HCT116 (cell line): ENCODE measurements at regions not wholly inside any gene's neighbourhood (a gene's known extent, or its start where the extent isn't known, plus 50 kb on each side); places are given as distances from the start of the nearest gene placed in this dataset.

Experiments used
- ATAC-seq: fragments of 200-7000 bp; cut with Tn5 transposase; 2 replicates; pipeline ENCODE4 v1.9.1; 2020; ENCODE audit warnings: mild to moderate bottlenecking, moderate library complexity
- BruUV-seq: library from RNA; stranded (reverse); fragments of 400-500 nt; replicated peaks from 2 replicates; lab custom pipeline; 2021; lab: Mats Ljungman, UMichigan
- CTCF ChIA-PET: fragments of 300-600 bp; sonication (Branson Sonifier 250); formaldehyde crosslinking; loops from one replicate; lab custom pipeline; 2021; ENCODE audit warnings: antibody characterized with exemption; lab: Charles Lee
- POLR2A ChIA-PET: fragments of 300-600, 350-600 bp; sonication (Branson Sonifier 250); formaldehyde crosslinking; loops from one replicate; lab custom pipeline; 2021; ENCODE audit warnings: antibody characterized with exemption; lab: Charles Lee
- RAD21 ChIA-PET, 2 experiments: fragments of 300-600 bp; sonication (Branson Sonifier 250); formaldehyde crosslinking; loops; one replicate each; lab custom pipeline; 2023; ENCODE audit warnings: low total read pairs in 2 of 2; ENCODE audit not compliant: uncharacterized antibody in 2 of 2, unreplicated experiment in 2 of 2, low non-redundant PET in 1 of 2; lab: Charles Lee
- DNase-seq: peaks from one replicate; pipeline ENCODE4 v3.0.0-alpha.2; 2010; ENCODE audit warnings: low read depth, low spot score
- H2AFZ ChIP-seq: fragments of 200-600 bp; shearing (Covaris generic), sonication (generic); 2 replicates; pipeline ENCODE4 v1.6.1; 2017; ENCODE audit warnings: low read depth, mixed run types, mixed read lengths, antibody characterized with exemption, low read length; ENCODE audit not compliant: poor library complexity, severe bottlenecking
- H3K27ac ChIP-seq: 2 replicates; pipeline ENCODE4 v1.5.1; 2012; ENCODE audit warnings: low read depth, low read length
- H3K27me3 ChIP-seq: fragments of 200-600 bp; sonication (generic); 2 replicates; pipeline ENCODE4 v1.6.1; 2016; ENCODE audit warnings: mixed run types, low read length, mixed read lengths; ENCODE audit not compliant: insufficient read depth
- H3K36me3 ChIP-seq, 2 experiments: fragments of 200-500 bp in 1 of 2; fragments of 200-600 bp in 1 of 2; sonication (Bioruptor generic) in 1 of 2; sonication (generic) in 1 of 2; 2 replicates each; pipeline versions ENCODE4 v1.5.1 to v1.6.1; 2014 to 2016; ENCODE audit warnings: low read length in 2 of 2, inconsistent platforms in 1 of 2, mixed read lengths in 1 of 2, mixed run types in 1 of 2; ENCODE audit not compliant: insufficient read depth in 2 of 2, control insufficient read depth in 1 of 2
- H3K4me1 ChIP-seq, 2 experiments: fragments of 200-600 bp in 1 of 2; sonication (generic) in 1 of 2; 2 replicates each; pipeline versions ENCODE4 v1.5.1 to v1.6.1; 2012 to 2017; ENCODE audit warnings: low read length in 2 of 2, inconsistent platforms in 1 of 2, mild to moderate bottlenecking in 1 of 2, mixed read lengths in 1 of 2, mixed run types in 1 of 2, moderate library complexity in 1 of 2; ENCODE audit not compliant: insufficient read depth in 2 of 2, control insufficient read depth in 1 of 2
- H3K4me2 ChIP-seq: fragments of 200-600 bp; sonication (generic); 2 replicates; pipeline ENCODE4 v1.6.1; 2017; ENCODE audit warnings: mixed run types, low read length, mixed read lengths
- H3K4me3 ChIP-seq, 2 experiments: fragments of 200-600 bp in 1 of 2; sonication (generic) in 1 of 2; replicated peaks in 1 of 2; 2 replicates each; pipeline ENCODE4 v1.5.1; 2011 to 2016; ENCODE audit warnings: low read length in 2 of 2, control low read depth in 1 of 2, low read depth in 1 of 2, mild to moderate bottlenecking in 1 of 2, mixed read lengths in 1 of 2, mixed run types in 1 of 2
- H3K79me2 ChIP-seq: fragments of 200-600 bp; sonication (generic); 2 replicates; pipeline ENCODE4 v1.6.1; 2017; ENCODE audit warnings: mild to moderate bottlenecking, mixed run types, low read length, moderate library complexity, mixed read lengths; ENCODE audit not compliant: insufficient read depth
- H3K9ac ChIP-seq: fragments of 200-600 bp; sonication (generic); 2 replicates; pipeline ENCODE4 v1.6.1; 2016; ENCODE audit warnings: low read length, mixed read lengths
- H3K9me2 ChIP-seq: fragments of 200-600 bp; sonication (generic), shearing (Covaris generic); 2 replicates; pipeline ENCODE4 v1.6.1; 2017; ENCODE audit warnings: mixed run types, mild to moderate bottlenecking, moderate library complexity; ENCODE audit not compliant: insufficient read depth
- H3K9me3 ChIP-seq, 2 experiments: fragments of 200-500 bp in 1 of 2; fragments of 200-600 bp in 1 of 2; sonication (Bioruptor generic) in 1 of 2; sonication (generic) in 1 of 2; 2 replicates each; pipeline ENCODE4 v1.6.1; 2014 to 2017; ENCODE audit warnings: low read length in 2 of 2, mixed read lengths in 2 of 2, inconsistent platforms in 1 of 2, low read depth in 1 of 2, mild to moderate bottlenecking in 1 of 2, mixed run types in 1 of 2, moderate library complexity in 1 of 2; ENCODE audit not compliant: control insufficient read depth in 1 of 2, insufficient read depth in 1 of 2
- H4K20me1 ChIP-seq: fragments of 200-600 bp; sonication (generic), shearing (Covaris generic); 2 replicates; pipeline ENCODE4 v1.6.1; 2017; ENCODE audit warnings: mixed run types, mild to moderate bottlenecking, moderate library complexity; ENCODE audit not compliant: insufficient read depth
- ATF3 ChIP-seq: IDR thresholded peaks from 2 replicates; pipeline ENCODE4 v1.6.1; 2012
- CBX3 ChIP-seq: IDR thresholded peaks from 2 replicates; pipeline ENCODE4 v1.6.1; 2012; ENCODE audit warnings: low read depth
- CEBPB ChIP-seq: IDR thresholded peaks from 2 replicates; pipeline ENCODE4 v1.6.1; 2012; ENCODE audit warnings: low read depth
- EGR1 ChIP-seq: IDR thresholded peaks from 2 replicates; pipeline ENCODE4 v1.6.1; 2012; ENCODE audit warnings: low read depth
- ELF1 ChIP-seq: IDR thresholded peaks from 2 replicates; pipeline ENCODE4 v1.6.1; 2012; ENCODE audit warnings: low read depth, borderline replicate concordance
- EZH2 ChIP-seq: fragments of 200-600 bp; sonication (generic); IDR thresholded peaks from 2 replicates; pipeline ENCODE4 v1.6.1; 2017; ENCODE audit warnings: antibody characterized with exemption, mixed run types
- EZH2phosphoT487 ChIP-seq: fragments of 200-600 bp; IDR thresholded peaks from 2 replicates; pipeline ENCODE4 v1.6.1; 2018; ENCODE audit warnings: antibody characterized with exemption, borderline replicate concordance
- FOSL1 ChIP-seq: IDR thresholded peaks from 2 replicates; pipeline ENCODE4 v1.6.1; 2012; ENCODE audit warnings: low read depth
- JUND ChIP-seq: IDR thresholded peaks from 2 replicates; pipeline ENCODE4 v1.6.1; 2012
- MAX ChIP-seq: IDR thresholded peaks from 2 replicates; pipeline ENCODE4 v1.6.1; 2012
- POLR2A ChIP-seq: IDR thresholded peaks from 2 replicates; pipeline ENCODE4 v1.7.0; 2011; ENCODE audit warnings: borderline replicate concordance; ENCODE audit not compliant: insufficient read depth, insufficient read length; ENCODE audit errors: extremely low read depth
- POLR2AphosphoS5 ChIP-seq: IDR thresholded peaks from 2 replicates; pipeline ENCODE4 v1.6.1; 2011; ENCODE audit warnings: mild to moderate bottlenecking, low read depth, low read length, moderate library complexity
- RAD21 ChIP-seq: IDR thresholded peaks from 2 replicates; pipeline ENCODE4 v1.6.1; 2012; ENCODE audit warnings: low read depth, mild to moderate bottlenecking
- REST ChIP-seq: IDR thresholded peaks from 2 replicates; pipeline ENCODE4 v1.6.1; 2012; ENCODE audit warnings: low read depth
- SIN3A ChIP-seq: IDR thresholded peaks from 2 replicates; pipeline ENCODE4 v1.6.1; 2012; ENCODE audit warnings: low read depth
- SP1 ChIP-seq: IDR thresholded peaks from 2 replicates; pipeline ENCODE4 v1.6.1; 2012; ENCODE audit warnings: low read depth
- SRF ChIP-seq: IDR thresholded peaks from 2 replicates; pipeline ENCODE4 v1.6.1; 2012; ENCODE audit warnings: low read depth
- TCF7L2 ChIP-seq: IDR thresholded peaks from 2 replicates; pipeline ENCODE4 v1.7.0; 2011; ENCODE audit warnings: borderline replicate concordance, inconsistent platforms; ENCODE audit not compliant: insufficient read depth, insufficient read length; ENCODE audit errors: extremely low read depth
- YY1 ChIP-seq: IDR thresholded peaks from 2 replicates; pipeline ENCODE4 v1.6.1; 2011; ENCODE audit warnings: low read length, low read depth, moderate library complexity, mild to moderate bottlenecking; ENCODE audit not compliant: insufficient replicate concordance; ENCODE audit errors: extremely low read depth
- ZBTB33 ChIP-seq: IDR thresholded peaks from 2 replicates; pipeline ENCODE4 v1.6.1; 2011; ENCODE audit warnings: mild to moderate bottlenecking, low read length, moderate library complexity; ENCODE audit not compliant: insufficient replicate concordance; ENCODE audit errors: extremely low read depth
- ZFX ChIP-seq: fragments of 450-650 bp; IDR thresholded peaks from 2 replicates; pipeline ENCODE4 v1.6.1; 2017
- ZNF274 ChIP-seq: fragments of 200-500 bp; sonication (Bioruptor generic); IDR thresholded peaks from 2 replicates; pipeline ENCODE4 v1.6.1; 2014; ENCODE audit warnings: mild to moderate bottlenecking, low read depth, low read length, inconsistent platforms
- intact Hi-C: fragments of 100-400 bp; cut with micrococcal nuclease; formaldehyde crosslinking; loops from 2 replicates; pipeline ENCODE4 v1.10.0; 2022

GRCh38 chr18:3367491-3368091, 82.4 kb upstream of the TGIF1 start (continued):
- TF ChIP-seq JUND = no peak

- no peaks in the 10 kb centered on the region for H3K79me2 ChIP-seq
- no peaks in the 10 kb centered on the region for H4K20me1 ChIP-seq
- H3K4me1 ChIP-seq = peaks cover 7 to 15% of the 10 kb centered on the region in 2 experiments; a peak in 3 of 4 replicates
- ChIA-PET POLR2A (no interaction called here), RAD21 (no interaction called here), CTCF (no interaction called here)
- DNase-seq = no peak
- no peak for ATAC-seq
- no TSS peak for BruUV-seq
- no peaks in the 10 kb centered on the region for H3K36me3 ChIP-seq
- H3K9me2 ChIP-seq = no peaks in the 10 kb centered on the region
- H2AFZ ChIP-seq = no peak overlapping the region
- no peaks in the 10 kb centered on the region for H3K27me3 ChIP-seq
- no peaks in the 10 kb centered on the region for H3K9me3 ChIP-seq
- H3K27ac ChIP-seq = peak overlapping the region; percentile 71; the same call in 1 of the 2 replicates
- H3K9ac ChIP-seq = no peak overlapping the region
- H3K4me2 ChIP-seq = peak overlapping the region; percentile 26
- no peak overlapping the region for H3K4me3 ChIP-seq
- intact Hi-C loops = no loop called here
- TF ChIP-seq EZH2phosphoT487 (no peak), CEBPB (no peak), RAD21 (no peak), MAX (no peak; the same call in 1 of the 2 replicates), SIN3A (no peak), CBX3 (0 out of 2 replicates have a peak, but pooled peaks have one; percentile 30), TCF7L2 (peak; percentile 56), REST (no peak), YY1 (no peak), ELF1 (no peak), ZFX (no peak), EGR1 (no peak), SP1 (peak; percentile 66), JUND (peak; percentile 67), ZNF274 (no peak), ZBTB33 (no peak), POLR2A (no peak), FOSL1 (peak; percentile 52), EZH2 (no peak), ATF3 (no peak), POLR2AphosphoS5 (no peak), SRF (no peak)
Measured at GRCh38 chr18:3368193-3368592, 81.8 kb upstream of the TGIF1 start.
